SK-N-SH (cell line): ENCODE measurements at regions not wholly inside any gene's neighbourhood (a gene's known extent, or its start where the extent isn't known, plus 50 kb on each side); places are given as distances from the start of the nearest gene placed in this dataset.

Source experiments
- CTCF ChIA-PET: fragments of 300-600, 350-600 bp; formaldehyde crosslinking; extraction: SDS; loops from one replicate; lab custom pipeline; 2021; lab: Yijun Ruan, JAX
- POLR2A ChIA-PET: fragments of 350-600 bp; sonication (Branson Sonifier 250); formaldehyde crosslinking; extraction: SDS; loops from one replicate; lab custom pipeline; 2020; ENCODE audit warnings: antibody characterized with exemption, inconsistent platforms; lab: Yijun Ruan, JAX
- DNase-seq: peaks from one replicate; pipeline ENCODE4 v3.0.0; 2012
- H2AFZ ChIP-seq: fragments of 200-600 bp; sonication (generic); 2 replicates; pipeline ENCODE4 v1.8.1; 2016; ENCODE audit warnings: antibody characterized with exemption, mild to moderate bottlenecking, low read depth
- H3F3A ChIP-seq: fragments of 200-600 bp; sonication (generic); replicated peaks from 2 replicates; pipeline ENCODE3; 2016; ENCODE audit warnings: antibody characterized with exemption, mild to moderate bottlenecking; ENCODE audit not compliant: insufficient read depth
- H3K27ac ChIP-seq, 2 experiments: fragments of 200-500 bp in 1 of 2; fragments of 200-600 bp in 1 of 2; sonication (Bioruptor generic) in 1 of 2; sonication (generic), shearing (Covaris generic) in 1 of 2; 2 replicates each; pipeline versions ENCODE4 v1.5.1 to v1.6.1; 2014 to 2016; ENCODE audit warnings: low read depth in 2 of 2, inconsistent platforms in 1 of 2, low read length in 1 of 2, mild to moderate bottlenecking in 1 of 2, mixed read lengths in 1 of 2
- H3K27me3 ChIP-seq: fragments of 200-600 bp; sonication (generic), shearing (Covaris generic); 2 replicates; pipeline ENCODE4 v1.6.1; 2016; ENCODE audit warnings: mixed run types; ENCODE audit not compliant: insufficient read depth
- H3K36me3 ChIP-seq, 2 experiments: fragments of 200-500 bp in 1 of 2; fragments of 200-600 bp in 1 of 2; sonication (Bioruptor generic) in 1 of 2; sonication (generic) in 1 of 2; replicated peaks in 1 of 2; 2 replicates each; pipeline versions ENCODE3 to v1.5.1; 2014 to 2016; ENCODE audit warnings: low read length in 1 of 2, mild to moderate bottlenecking in 1 of 2; ENCODE audit not compliant: insufficient read depth in 2 of 2, control insufficient read depth in 1 of 2
- H3K4me1 ChIP-seq, 2 experiments: fragments of 200-500 bp in 1 of 2; fragments of 200-600 bp in 1 of 2; sonication (Bioruptor generic) in 1 of 2; sonication (generic), shearing (Covaris generic) in 1 of 2; 2 replicates each; pipeline versions ENCODE4 v1.5.1 to v1.6.1; 2014 to 2016; ENCODE audit warnings: low read depth in 1 of 2, low read length in 1 of 2, mixed run types in 1 of 2; ENCODE audit not compliant: insufficient read depth in 2 of 2, control insufficient read depth in 1 of 2
- H3K4me2 ChIP-seq: fragments of 200-600 bp; sonication (generic), shearing (Covaris generic); 2 replicates; pipeline ENCODE4 v1.6.1; 2017; ENCODE audit warnings: mixed run types
- H3K4me3 ChIP-seq, 2 experiments: fragments of 200-500 bp in 1 of 2; fragments of 200-600 bp in 1 of 2; sonication (Bioruptor generic) in 1 of 2; sonication (generic), shearing (Covaris generic) in 1 of 2; 2 replicates each; pipeline versions ENCODE4 v1.5.1 to v1.8.1; 2014 to 2016; ENCODE audit warnings: low read depth in 2 of 2, inconsistent platforms in 1 of 2, low read length in 1 of 2, mild to moderate bottlenecking in 1 of 2, mixed read lengths in 1 of 2, moderate library complexity in 1 of 2
- H3K79me2 ChIP-seq: fragments of 200-600 bp; sonication (generic); 2 replicates; pipeline ENCODE4 v1.8.1; 2017; ENCODE audit warnings: mild to moderate bottlenecking; ENCODE audit not compliant: insufficient read depth
- H3K9ac ChIP-seq: fragments of 200-600 bp; sonication (generic); 2 replicates; pipeline ENCODE4 v1.6.1; 2017; ENCODE audit warnings: mixed run types
- H3K9me2 ChIP-seq: fragments of 200-600 bp; sonication (generic); 2 replicates; pipeline ENCODE4 v1.6.1; 2017; ENCODE audit warnings: mixed run types
- H3K9me3 ChIP-seq: fragments of 200-600 bp; sonication (generic); 2 replicates; pipeline ENCODE4 v1.6.1; 2017; ENCODE audit warnings: mixed run types, mild to moderate bottlenecking, moderate library complexity
- H4K20me1 ChIP-seq: fragments of 200-600 bp; sonication (generic); 2 replicates; pipeline ENCODE4 v1.6.1; 2017; ENCODE audit warnings: mild to moderate bottlenecking, mixed run types; ENCODE audit not compliant: insufficient read depth
- EP300 ChIP-seq, 2 experiments: IDR thresholded peaks; 2 replicates each; pipeline versions ENCODE4 v1.4.0 to v1.6.1; 2012; ENCODE audit warnings: borderline replicate concordance in 1 of 2, low read depth in 1 of 2, low read length in 1 of 2
- FOXJ3 ChIP-seq: sonication (generic); formaldehyde crosslinking; IDR thresholded peaks from 2 replicates; pipeline ENCODE4 v1.5.1; 2020; ENCODE audit warnings: mild to moderate bottlenecking, missing genetic modification reagents
- IRF3 ChIP-seq: fragments of 150-350 bp; IDR thresholded peaks from 2 replicates; pipeline ENCODE4 v1.6.1; 2016; ENCODE audit warnings: mild to moderate bottlenecking, low read depth, low read length
- MEF2A ChIP-seq: IDR thresholded peaks from 2 replicates; pipeline ENCODE4 v1.4.0; 2012; ENCODE audit warnings: low read depth, borderline replicate concordance
- MXI1 ChIP-seq: IDR thresholded peaks from 2 replicates; pipeline ENCODE4 v1.6.1; 2012; ENCODE audit warnings: mild to moderate bottlenecking, low read depth, low read length, improper control_type of control experiment
- PBX3 ChIP-seq: IDR thresholded peaks from 2 replicates; pipeline ENCODE4; 2012
- POLR2AphosphoS5 ChIP-seq: IDR thresholded peaks from 2 replicates; pipeline ENCODE4 v1.6.1; 2012; ENCODE audit warnings: low read depth, low read length
- RAD21 ChIP-seq: IDR thresholded peaks from 2 replicates; pipeline ENCODE4 v1.6.1; 2012; ENCODE audit warnings: mild to moderate bottlenecking, low read length
- RCOR1 ChIP-seq: fragments of 150-350 bp; IDR thresholded peaks from 2 replicates; pipeline ENCODE4 v1.6.1; 2017; ENCODE audit warnings: antibody characterized with exemption, low read length
- RXRA ChIP-seq: IDR thresholded peaks from 2 replicates; pipeline ENCODE4 v1.4.0; 2012; ENCODE audit warnings: low read depth, mild to moderate bottlenecking, borderline replicate concordance
- TAF1 ChIP-seq: IDR thresholded peaks from 2 replicates; pipeline ENCODE4 v1.6.1; 2012; ENCODE audit warnings: low read depth, mild to moderate bottlenecking, low read length, moderate library complexity, borderline replicate concordance
- YY1 ChIP-seq: IDR thresholded peaks from 2 replicates; pipeline ENCODE4 v1.4.0; 2012; ENCODE audit warnings: low read depth, mild to moderate bottlenecking
- WGBS: methylation state at CpG from one replicate; pipeline ENCODE4 v1.1.6; 2017; ENCODE audit warnings: low lambda C conversion rate; 5-methylcytosine and 5-hydroxymethylcytosine counted together
- TF ChIP-seq, protein P1 (sequence below): IDR thresholded peaks from 2 replicates; pipeline ENCODE4 v1.4.0; 2012; ENCODE audit warnings: low read depth, borderline replicate concordance
- TF ChIP-seq, protein P2 (sequence below): fragments of 200-600 bp; sonication (generic); IDR thresholded peaks from 2 replicates; pipeline ENCODE4 v1.6.1; 2017; ENCODE audit warnings: antibody characterized with exemption, mild to moderate bottlenecking, moderate library complexity
- TF ChIP-seq, protein P3 (sequence below): IDR thresholded peaks from 2 replicates; pipeline ENCODE4 v1.6.1; 2012; ENCODE audit warnings: mild to moderate bottlenecking, low read depth, low read length, moderate library complexity
- TF ChIP-seq, protein P4 (sequence below): IDR thresholded peaks from 2 replicates; pipeline ENCODE4 v1.4.0; 2012; ENCODE audit warnings: low read depth
- TF ChIP-seq, protein P5 (sequence below): fragments of 150-350 bp; IDR thresholded peaks from 2 replicates; pipeline ENCODE4 v1.6.1; 2017; ENCODE audit warnings: antibody characterized with exemption, low read length, low read depth, borderline replicate concordance

DNA sequence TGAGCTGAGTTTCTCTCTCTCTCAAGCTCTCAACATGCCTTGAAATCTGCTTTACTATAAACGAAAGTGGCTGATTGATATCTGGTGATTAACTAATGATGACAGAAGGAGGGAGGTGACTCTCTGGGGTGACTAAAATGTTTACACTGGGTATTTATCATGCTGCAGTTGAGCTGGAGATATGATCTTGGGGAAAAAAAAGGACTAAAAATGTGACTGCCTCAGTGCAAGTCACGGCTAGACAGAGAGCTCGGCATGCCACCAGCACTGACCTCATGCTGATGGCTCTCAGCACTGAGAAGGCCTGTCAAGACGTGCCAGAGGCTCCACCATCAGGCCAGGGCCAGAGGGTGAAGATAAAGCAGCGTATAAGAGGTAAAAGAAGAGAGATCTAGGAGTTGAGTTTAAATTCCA is 103.1 kb upstream of the SPACA1 start:
- no peak overlapping the region for H3K27ac ChIP-seq

More for the DNA sequence above, 103.1 kb upstream of the SPACA1 start:
- no peaks in the 10 kb centered on the region for H3F3A ChIP-seq
- H3K9me2 ChIP-seq = no peaks in the 10 kb centered on the region
- WGBS = 23% methylated on average over 5 of the region's 5 CpGs
- H3K4me2 ChIP-seq = no peak overlapping the region; the same call in 1 of the 2 replicates
- 0 out of 2 replicates have a peak overlapping the region, but pooled peaks have one; percentile 1 for H2AFZ ChIP-seq
- H3K79me2 ChIP-seq = no peaks in the 10 kb centered on the region
- DNase-seq = peak; percentile 10
- H3K4me1 ChIP-seq = no peaks in the 10 kb centered on the region; a peak in 1 of 4 replicates
- TF ChIP-seq, protein P1, sequence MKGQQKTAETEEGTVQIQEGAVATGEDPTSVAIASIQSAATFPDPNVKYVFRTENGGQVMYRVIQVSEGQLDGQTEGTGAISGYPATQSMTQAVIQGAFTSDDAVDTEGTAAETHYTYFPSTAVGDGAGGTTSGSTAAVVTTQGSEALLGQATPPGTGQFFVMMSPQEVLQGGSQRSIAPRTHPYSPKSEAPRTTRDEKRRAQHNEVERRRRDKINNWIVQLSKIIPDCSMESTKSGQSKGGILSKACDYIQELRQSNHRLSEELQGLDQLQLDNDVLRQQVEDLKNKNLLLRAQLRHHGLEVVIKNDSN = no peak
- TF ChIP-seq YY1 (no peak), POLR2AphosphoS5 (no peak), FOXJ3 (no peak), MXI1 (no peak), TAF1 (no peak), IRF3 (no peak), PBX3 (no peak; the same call in 1 of the 2 replicates), RCOR1 (no peak), MEF2A (no peak), RXRA (no peak), RAD21 (0 out of 2 replicates have a peak, but pooled peaks have one; percentile 6), EP300 (IDR thresholded peaks at IDR 0.05; ENCODE audit: borderline replicate concordance in 1 of 2, low read depth in 1 of 2, low read length in 1 of 2) (no peak)
- TF ChIP-seq, protein P2, sequence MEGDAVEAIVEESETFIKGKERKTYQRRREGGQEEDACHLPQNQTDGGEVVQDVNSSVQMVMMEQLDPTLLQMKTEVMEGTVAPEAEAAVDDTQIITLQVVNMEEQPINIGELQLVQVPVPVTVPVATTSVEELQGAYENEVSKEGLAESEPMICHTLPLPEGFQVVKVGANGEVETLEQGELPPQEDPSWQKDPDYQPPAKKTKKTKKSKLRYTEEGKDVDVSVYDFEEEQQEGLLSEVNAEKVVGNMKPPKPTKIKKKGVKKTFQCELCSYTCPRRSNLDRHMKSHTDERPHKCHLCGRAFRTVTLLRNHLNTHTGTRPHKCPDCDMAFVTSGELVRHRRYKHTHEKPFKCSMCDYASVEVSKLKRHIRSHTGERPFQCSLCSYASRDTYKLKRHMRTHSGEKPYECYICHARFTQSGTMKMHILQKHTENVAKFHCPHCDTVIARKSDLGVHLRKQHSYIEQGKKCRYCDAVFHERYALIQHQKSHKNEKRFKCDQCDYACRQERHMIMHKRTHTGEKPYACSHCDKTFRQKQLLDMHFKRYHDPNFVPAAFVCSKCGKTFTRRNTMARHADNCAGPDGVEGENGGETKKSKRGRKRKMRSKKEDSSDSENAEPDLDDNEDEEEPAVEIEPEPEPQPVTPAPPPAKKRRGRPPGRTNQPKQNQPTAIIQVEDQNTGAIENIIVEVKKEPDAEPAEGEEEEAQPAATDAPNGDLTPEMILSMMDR = peak; percentile 28; the same call in 1 of the 2 replicates
- TF ChIP-seq, protein P3, sequence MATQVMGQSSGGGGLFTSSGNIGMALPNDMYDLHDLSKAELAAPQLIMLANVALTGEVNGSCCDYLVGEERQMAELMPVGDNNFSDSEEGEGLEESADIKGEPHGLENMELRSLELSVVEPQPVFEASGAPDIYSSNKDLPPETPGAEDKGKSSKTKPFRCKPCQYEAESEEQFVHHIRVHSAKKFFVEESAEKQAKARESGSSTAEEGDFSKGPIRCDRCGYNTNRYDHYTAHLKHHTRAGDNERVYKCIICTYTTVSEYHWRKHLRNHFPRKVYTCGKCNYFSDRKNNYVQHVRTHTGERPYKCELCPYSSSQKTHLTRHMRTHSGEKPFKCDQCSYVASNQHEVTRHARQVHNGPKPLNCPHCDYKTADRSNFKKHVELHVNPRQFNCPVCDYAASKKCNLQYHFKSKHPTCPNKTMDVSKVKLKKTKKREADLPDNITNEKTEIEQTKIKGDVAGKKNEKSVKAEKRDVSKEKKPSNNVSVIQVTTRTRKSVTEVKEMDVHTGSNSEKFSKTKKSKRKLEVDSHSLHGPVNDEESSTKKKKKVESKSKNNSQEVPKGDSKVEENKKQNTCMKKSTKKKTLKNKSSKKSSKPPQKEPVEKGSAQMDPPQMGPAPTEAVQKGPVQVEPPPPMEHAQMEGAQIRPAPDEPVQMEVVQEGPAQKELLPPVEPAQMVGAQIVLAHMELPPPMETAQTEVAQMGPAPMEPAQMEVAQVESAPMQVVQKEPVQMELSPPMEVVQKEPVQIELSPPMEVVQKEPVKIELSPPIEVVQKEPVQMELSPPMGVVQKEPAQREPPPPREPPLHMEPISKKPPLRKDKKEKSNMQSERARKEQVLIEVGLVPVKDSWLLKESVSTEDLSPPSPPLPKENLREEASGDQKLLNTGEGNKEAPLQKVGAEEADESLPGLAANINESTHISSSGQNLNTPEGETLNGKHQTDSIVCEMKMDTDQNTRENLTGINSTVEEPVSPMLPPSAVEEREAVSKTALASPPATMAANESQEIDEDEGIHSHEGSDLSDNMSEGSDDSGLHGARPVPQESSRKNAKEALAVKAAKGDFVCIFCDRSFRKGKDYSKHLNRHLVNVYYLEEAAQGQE = no peak
- TF ChIP-seq, protein P4, sequence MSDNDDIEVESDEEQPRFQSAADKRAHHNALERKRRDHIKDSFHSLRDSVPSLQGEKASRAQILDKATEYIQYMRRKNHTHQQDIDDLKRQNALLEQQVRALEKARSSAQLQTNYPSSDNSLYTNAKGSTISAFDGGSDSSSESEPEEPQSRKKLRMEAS = no peak
- TF ChIP-seq, protein P5, sequence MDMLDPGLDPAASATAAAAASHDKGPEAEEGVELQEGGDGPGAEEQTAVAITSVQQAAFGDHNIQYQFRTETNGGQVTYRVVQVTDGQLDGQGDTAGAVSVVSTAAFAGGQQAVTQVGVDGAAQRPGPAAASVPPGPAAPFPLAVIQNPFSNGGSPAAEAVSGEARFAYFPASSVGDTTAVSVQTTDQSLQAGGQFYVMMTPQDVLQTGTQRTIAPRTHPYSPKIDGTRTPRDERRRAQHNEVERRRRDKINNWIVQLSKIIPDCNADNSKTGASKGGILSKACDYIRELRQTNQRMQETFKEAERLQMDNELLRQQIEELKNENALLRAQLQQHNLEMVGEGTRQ = no peak
- no peak overlapping the region for H3K9ac ChIP-seq
- ChIA-PET CTCF (interaction anchor here (1.3 kb wide), 2 partner anchors 16 to 551 kb away, joined by 3 to 5 read pairs; no protein-coding TSS in a partner anchor), POLR2A (no interaction called here)
- H3K27me3 ChIP-seq = no peaks in the 10 kb centered on the region
- no peaks in the 10 kb centered on the region for H4K20me1 ChIP-seq
- H3K4me3 ChIP-seq = no peak overlapping the region
- no peaks in the 10 kb centered on the region for H3K36me3 ChIP-seq
- no peaks in the 10 kb centered on the region for H3K9me3 ChIP-seq
